Parathyroid adenoma (tissue), 2 donors: ENCODE measurements at regions not wholly inside any gene's neighbourhood (a gene's known extent, or its start where the extent isn't known, plus 50 kb on each side); places are given as distances from the start of the nearest gene placed in this dataset.

Experiments
- H2AFZ ChIP-seq: fragments of 300-600 bp; sonication (generic); one replicate; pipeline ENCODE4 v1.7.0; 2017; ENCODE audit warnings: antibody characterized with exemption, mild to moderate bottlenecking
- H3K27ac ChIP-seq: fragments of 300-600 bp; sonication (generic); one replicate; pipeline ENCODE4 v1.7.0; 2017
- H3K27me3 ChIP-seq: fragments of 300-600 bp; sonication (generic); one replicate; pipeline ENCODE4 v1.7.0; 2017; ENCODE audit warnings: low read length; ENCODE audit not compliant: control insufficient read depth, insufficient read depth
- H3K36me3 ChIP-seq: fragments of 300-600 bp; sonication (generic); one replicate; pipeline ENCODE4 v1.7.0; 2017; ENCODE audit warnings: low read length; ENCODE audit not compliant: control insufficient read depth, insufficient read depth
- H3K4me1 ChIP-seq: fragments of 300-600 bp; sonication (generic); one replicate; pipeline ENCODE4 v1.7.0; 2017; ENCODE audit warnings: control low read depth
- H3K4me2 ChIP-seq: fragments of 300-600 bp; sonication (generic); one replicate; pipeline ENCODE4 v1.7.0; 2017; ENCODE audit warnings: low read length
- H3K4me3 ChIP-seq: fragments of 300-600 bp; sonication (generic); one replicate; pipeline ENCODE4 v1.7.0; 2017; ENCODE audit warnings: low read depth, low read length
- H3K79me2 ChIP-seq: fragments of 300-600 bp; sonication (generic); one replicate; pipeline ENCODE4 v1.7.0; 2017; ENCODE audit warnings: control low read depth
- H3K9ac ChIP-seq: fragments of 300-600 bp; sonication (generic); one replicate; pipeline ENCODE4 v1.7.0; 2017; ENCODE audit warnings: mild to moderate bottlenecking
- H3K9me3 ChIP-seq: fragments of 300-600 bp; sonication (generic); one replicate; pipeline ENCODE4 v1.7.0; 2017; ENCODE audit warnings: low read length; ENCODE audit not compliant: control insufficient read depth
- CTCF ChIP-seq: fragments of 300-600 bp; sonication (generic); IDR thresholded peaks from one replicate; pipeline ENCODE4 v1.7.0; 2017; ENCODE audit warnings: antibody characterized with exemption, mild to moderate bottlenecking
- donor health status: primary hyperparathyroidism.

DNA sequence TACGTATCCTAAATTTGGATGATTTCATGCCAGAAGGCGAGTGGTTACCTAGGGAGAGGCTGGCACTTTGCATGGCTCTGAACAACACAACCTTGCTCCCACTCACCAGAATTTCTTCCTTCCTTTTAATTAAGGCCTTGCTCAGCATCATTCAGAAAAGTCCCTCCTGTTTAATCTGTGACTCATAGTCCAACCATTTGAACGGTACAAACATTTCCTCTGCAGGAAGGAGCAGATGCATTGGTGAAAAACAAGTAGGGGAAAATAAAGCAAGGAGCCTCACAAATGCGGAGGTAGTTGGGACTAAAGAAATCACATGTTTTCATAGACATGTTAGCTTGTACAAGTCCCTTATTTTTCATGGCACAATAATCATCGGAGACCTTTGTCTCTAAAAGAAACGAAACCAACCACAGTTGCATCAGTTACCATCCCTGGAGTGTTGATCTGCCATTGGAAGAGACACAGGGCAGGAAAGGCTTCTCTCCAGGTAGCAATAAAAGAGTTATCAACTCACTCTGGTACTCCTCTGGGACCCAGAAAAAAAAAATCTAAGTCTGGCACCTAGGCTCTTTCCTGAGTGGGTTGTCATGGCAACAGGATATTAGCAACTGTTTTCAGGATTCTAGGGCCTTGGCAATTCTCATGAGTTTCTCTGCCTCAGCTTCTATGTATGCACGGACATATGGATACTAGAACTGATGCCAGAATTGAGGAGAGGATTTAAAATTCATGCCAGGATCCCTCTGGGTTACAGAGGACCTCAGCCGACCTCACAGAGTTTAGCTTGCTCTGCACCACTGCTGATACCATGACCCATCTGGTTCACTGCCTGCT is 255.4 kb upstream of the ARPP21 start:
- Histone ChIP-seq H3K27me3 (no peaks in the 10 kb centered on the region), H3K9me3 (no peaks in the 10 kb centered on the region), H3K36me3 (no peaks in the 10 kb centered on the region), H3K4me3 (no peak overlapping the region), H3K4me2 (no peak overlapping the region), H3K79me2 (no peaks in the 10 kb centered on the region), H3K27ac (no peak overlapping the region), H3K4me1 (no peaks in the 10 kb centered on the region), H3K9ac (no peak overlapping the region), H2AFZ (no peak overlapping the region)
- TF ChIP-seq CTCF: no peak

DNA sequence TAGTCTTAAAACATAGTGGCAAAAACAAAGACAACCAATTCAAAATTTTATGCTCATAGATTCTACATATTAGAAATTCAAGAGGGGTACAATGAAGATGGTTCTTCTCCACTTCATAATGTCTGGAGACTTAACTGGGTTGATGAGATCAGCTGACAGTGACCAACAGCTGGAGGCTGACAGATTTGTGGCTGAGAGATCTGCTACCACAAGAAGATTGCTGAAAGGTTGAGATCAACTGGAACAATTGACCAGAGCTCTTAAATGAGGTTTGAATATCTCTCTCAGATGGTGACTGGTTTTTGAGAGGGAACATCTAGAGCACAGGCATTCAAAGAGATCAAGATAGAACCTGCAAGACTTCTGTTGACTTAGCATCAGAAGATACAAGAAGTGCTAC is 254.1 kb upstream of the ARPP21 start:
- H3K27ac ChIP-seq: no peak overlapping the region
- no peaks in the 10 kb centered on the region for H3K79me2 ChIP-seq
- H3K4me3 ChIP-seq: no peak overlapping the region
- H3K9me3 ChIP-seq: no peaks in the 10 kb centered on the region
- no peak overlapping the region for H2AFZ ChIP-seq
- no peak overlapping the region for H3K4me2 ChIP-seq
- H3K9ac ChIP-seq: no peak overlapping the region
- H3K4me1 ChIP-seq: no peaks in the 10 kb centered on the region
- H3K36me3 ChIP-seq: no peaks in the 10 kb centered on the region
- TF ChIP-seq CTCF: no peak
- no peaks in the 10 kb centered on the region for H3K27me3 ChIP-seq

- Histone ChIP-seq H3K27me3 (no peaks in the 10 kb centered on the region), H3K9me3 (no peaks in the 10 kb centered on the region), H3K4me2 (no peak overlapping the region)
These were observed 249.4 kb upstream of the ARPP21 start for GRCh38 chr3:35389907-35390306.

GRCh38 chr3:35392187-35392586 is 247.1 kb upstream of the ARPP21 start:
- H3K27ac ChIP-seq: no peak overlapping the region
- no peak overlapping the region for H2AFZ ChIP-seq
- no peaks in the 10 kb centered on the region for H3K36me3 ChIP-seq
- no peaks in the 10 kb centered on the region for H3K27me3 ChIP-seq
- no peak overlapping the region for H3K4me2 ChIP-seq
- no peaks in the 10 kb centered on the region for H3K4me1 ChIP-seq
- no peak for TF ChIP-seq CTCF
- no peak overlapping the region for H3K9ac ChIP-seq
- no peaks in the 10 kb centered on the region for H3K9me3 ChIP-seq
- no peaks in the 10 kb centered on the region for H3K79me2 ChIP-seq
- no peak overlapping the region for H3K4me3 ChIP-seq

More at GRCh38 chr3:35389907-35390306, 249.4 kb upstream of the ARPP21 start:
- no peaks in the 10 kb centered on the region for H3K79me2 ChIP-seq
- no peaks in the 10 kb centered on the region for H3K4me1 ChIP-seq
- no peak overlapping the region for H3K4me3 ChIP-seq
- H3K9ac ChIP-seq: no peak overlapping the region
- no peak overlapping the region for H2AFZ ChIP-seq
- TF ChIP-seq CTCF: no peak
- H3K27ac ChIP-seq: no peak overlapping the region
- H3K36me3 ChIP-seq: no peaks in the 10 kb centered on the region
